Sigmoid colon (tissue), 4 donors: ENCODE measurements at regions not wholly inside any gene's neighbourhood (a gene's known extent, or its start where the extent isn't known, plus 50 kb on each side); places are given as distances from the start of the nearest gene placed in this dataset.

Experiments
- CTCF ChIP-seq, 4 experiments: fragments of 450-650 bp in 3 of 4; fragments of 200-600 bp in 1 of 4; IDR thresholded peaks; one replicate each; pipeline ENCODE4 v1.5.1; 2016 to 2019; ENCODE audit warnings: antibody characterized with exemption in 4 of 4, mild to moderate bottlenecking in 3 of 4, moderate library complexity in 2 of 4
- POLR2A ChIP-seq, 2 donors: fragments of 450-650 bp; IDR thresholded peaks; one replicate each; pipeline ENCODE4 v1.6.1; 2016; ENCODE audit warnings: antibody characterized with exemption in 2 of 2, mild to moderate bottlenecking in 2 of 2, moderate library complexity in 2 of 2
- POLR2AphosphoS5 ChIP-seq, 4 donors: sonication (generic); formaldehyde crosslinking; IDR thresholded peaks; one replicate each; pipeline ENCODE4 v1.6.1; 2017; ENCODE audit warnings: antibody characterized with exemption in 4 of 4

GRCh38 chr14:42927313-42927712 is 1320.6 kb downstream of the LRFN5 start:
- no peak for TF ChIP-seq POLR2AphosphoS5 (IDR thresholded peaks at IDR 0.05)
- no peak for TF ChIP-seq CTCF (IDR thresholded peaks at IDR 0.05)
- TF ChIP-seq POLR2A (IDR thresholded peaks at IDR 0.05): no peak
